SIG-M5 (cell line): ENCODE measurements at regions not wholly inside any gene's neighbourhood (a gene's known extent, or its start where the extent isn't known, plus 50 kb on each side); places are given as distances from the start of the nearest gene placed in this dataset.
"Not testable (repeated sequence)": the region's sequence is repeated elsewhere in the genome, so short reads cannot be mapped to it uniquely, and the experiment has no call there.

ENCODE experiments used
- DNase-seq: peaks from one replicate; lab custom pipeline; 2025; lab: John Stamatoyannopoulos, UW

DNA sequence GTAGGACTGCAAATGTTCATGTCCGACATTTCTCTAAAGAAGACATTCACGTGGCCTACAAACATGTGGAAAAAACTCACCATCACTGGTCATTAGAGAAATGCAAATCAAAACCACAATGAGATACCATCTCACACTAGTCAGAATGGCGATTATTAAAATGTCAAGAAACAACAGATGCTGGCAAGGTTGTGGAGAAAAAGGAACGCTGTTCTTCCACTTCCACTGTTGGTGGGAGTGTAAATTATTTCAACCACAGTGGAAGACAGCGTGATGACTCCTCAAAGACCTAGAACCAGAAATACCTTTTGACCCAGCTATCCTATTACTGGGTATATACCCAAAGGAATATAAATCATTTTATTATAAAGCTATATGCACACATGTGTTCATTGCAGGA is 253.9 kb upstream of the UBASH3B start:
- DNase-seq: not testable (repeated sequence)

DNA sequence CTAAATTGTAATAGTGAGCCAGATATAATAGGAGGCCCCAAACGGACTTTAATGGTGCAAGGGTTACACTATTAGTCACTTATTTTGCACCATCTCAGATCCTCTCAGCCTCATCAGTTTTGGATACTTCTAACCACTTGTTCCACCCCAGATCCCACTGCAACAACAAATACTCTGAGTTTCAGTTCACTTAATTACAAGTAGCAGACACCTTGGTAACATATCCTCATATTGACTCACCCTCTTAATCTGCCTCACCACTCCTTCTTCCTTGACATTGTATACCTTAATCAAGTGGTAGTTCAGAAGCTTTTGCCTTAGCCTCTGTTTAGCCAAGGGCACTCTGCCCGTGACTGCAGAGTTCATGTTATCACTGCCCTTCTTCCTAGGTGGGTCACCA is 256.1 kb upstream of the UBASH3B start:
- DNase-seq: no peak

DNA sequence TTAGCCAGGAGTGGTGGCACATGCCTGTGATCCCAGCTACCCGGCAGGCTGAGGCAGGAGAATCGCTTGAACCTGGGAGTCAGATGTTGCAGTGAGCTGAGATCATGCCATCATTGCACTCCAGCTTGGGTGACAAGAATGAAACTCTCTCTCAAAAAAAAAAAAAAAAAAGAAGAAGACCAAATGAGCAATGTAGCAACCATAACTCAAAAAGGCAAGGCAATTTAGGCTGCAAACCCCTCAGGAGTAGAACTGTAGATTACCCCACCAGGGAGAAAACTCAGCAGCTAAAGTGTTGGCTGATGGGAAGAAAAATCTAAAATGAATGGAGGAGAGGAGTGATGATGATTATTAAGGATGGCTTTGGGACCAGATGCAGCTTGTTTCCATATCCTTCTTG is 256.7 kb upstream of the UBASH3B start:
- DNase-seq: no peak

DNA sequence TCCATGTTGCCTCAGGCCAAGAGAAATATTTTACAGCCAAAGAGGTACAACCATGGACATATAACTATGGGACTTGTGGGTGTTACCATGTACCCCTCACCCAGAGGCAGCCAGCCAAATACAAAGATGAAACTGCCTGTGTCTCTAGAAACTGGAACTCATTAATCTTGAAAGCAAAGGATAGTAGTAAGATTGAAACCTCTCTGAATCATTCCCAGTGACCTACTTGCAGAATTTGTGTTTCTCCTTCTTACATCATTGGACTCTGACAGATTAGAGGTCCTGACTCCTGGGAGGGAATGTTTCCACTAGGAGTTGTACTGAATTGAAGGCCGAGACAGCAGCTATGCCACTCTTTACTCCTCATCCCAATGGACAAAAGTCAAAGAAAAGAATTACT is 257.4 kb upstream of the UBASH3B start:
- DNase-seq: no peak

DNA sequence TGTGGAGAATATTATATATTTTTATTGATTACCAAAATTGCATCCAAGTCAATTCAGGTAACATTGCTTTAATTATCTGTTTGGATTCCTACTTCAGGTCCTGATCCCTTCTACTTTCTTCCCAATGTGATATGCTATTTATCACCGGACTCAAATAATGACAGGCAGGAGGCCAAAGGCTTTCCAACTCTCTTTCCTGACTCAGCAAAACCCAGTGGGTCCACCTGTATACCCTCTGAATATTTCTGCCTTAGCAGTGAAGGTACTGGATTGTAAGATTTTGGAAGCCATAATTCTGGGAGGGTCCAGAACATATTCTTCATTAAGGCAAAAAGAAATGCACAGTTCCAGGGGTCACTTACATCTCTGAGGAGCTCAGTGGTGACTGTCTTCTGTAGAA is 260.2 kb upstream of the UBASH3B start:
- DNase-seq: no peak

DNA sequence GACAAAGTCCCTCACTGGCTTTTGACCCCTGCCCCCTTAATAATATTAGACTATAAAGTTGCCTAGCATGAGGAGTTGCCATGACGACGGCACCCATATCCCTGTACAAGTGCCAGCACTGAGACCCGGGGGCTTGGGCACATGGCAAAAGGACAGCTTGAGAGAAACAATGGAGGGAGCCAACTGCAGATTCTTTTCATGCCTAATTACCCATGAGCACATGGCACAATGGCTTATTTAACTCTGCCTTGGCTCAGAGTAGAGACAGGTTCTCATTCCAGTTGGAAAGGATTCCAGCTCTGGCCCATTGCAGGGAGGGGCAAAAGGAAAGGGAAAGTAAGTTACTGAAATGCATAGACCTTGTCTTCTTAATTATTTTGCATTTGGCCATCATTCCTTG is 261.2 kb upstream of the UBASH3B start:
- DNase-seq: no peak

DNA sequence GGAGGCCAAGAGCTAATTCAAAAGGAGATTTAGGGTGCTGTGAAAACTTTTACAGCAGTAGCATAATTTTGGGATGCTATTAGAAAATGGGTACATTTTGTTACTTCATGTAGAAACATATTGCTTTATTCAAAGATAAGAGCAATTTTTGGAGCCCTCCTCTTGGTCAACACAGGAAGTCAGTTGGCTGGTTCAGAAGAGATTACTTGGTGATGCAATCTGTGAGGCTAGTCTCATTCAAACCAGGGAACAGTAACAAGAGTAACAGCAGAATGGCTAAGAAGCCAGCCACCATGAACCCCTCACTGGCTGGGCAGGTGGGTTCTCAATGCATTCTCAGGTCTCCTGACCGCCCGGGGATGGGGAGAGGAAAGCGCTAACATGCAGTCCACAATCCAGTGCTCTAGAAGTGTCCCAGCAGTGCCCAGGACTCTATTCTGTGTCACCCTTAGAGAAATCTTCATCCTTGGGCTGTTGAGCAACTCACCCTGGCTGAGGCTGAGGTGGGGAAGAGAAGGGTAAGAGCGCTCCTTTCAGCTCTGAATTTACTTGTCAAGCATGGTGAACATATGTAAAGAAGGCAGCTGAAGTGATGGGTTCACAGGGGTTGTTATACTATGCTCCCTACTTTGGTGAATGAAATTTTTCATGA is 262.2 kb upstream of the UBASH3B start:
- DNase-seq: no peak

DNA sequence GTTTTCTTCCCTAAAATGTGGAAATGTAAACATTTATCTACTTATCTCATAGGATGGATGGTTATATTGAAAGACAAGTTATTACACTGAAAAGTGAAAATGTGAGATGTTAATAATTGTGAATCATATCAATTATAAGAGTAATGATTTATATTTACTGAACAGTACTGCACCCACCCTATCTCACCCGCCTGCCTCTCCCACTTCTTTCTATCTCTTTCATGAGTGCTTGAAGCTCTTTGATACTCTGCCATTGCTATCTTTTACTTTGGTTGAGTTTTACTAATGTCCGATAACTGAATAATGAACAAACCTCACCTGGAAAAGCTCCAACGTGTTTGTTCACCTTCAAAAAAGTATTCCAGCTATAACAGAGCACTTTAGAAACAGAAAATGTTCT is 263.0 kb upstream of the UBASH3B start:
- no peak for DNase-seq

DNA sequence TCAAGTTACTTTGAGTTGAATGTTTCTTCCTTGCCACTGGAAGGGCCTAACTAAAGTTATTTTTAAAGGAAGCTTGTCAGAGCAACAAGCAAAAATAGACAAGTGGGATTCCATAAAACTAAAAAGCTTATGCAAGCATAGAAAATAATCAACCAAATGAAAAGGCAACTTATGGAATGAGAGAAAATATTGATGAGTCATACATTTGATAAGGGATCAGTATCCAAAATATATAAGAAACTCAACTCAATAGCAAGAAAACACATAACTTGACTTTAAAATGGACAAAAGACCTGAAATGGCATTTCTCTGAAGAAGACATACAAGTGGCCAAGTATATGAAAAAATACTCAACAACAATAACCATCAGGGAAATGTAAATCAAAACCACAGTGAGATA is 264.5 kb upstream of the UBASH3B start:
- no peak for DNase-seq

DNA sequence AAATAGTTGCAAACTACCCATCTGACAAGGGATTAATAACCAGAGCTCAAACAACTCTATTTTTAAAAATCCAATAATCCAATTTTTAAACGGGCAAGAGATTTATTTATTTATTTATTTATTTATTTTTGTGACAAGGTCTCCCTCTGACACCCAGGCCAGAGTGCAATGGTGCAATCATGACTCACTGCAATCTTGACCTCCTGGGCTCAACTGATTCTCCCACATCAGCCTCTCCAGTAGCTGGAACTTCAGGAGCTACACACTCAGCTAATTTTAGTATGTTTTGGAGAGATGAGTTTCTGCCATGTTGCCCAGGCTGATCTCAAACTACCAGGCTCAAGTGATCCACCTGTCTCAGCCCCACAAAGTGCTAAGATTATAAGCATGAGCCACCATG is 267.2 kb upstream of the BLID start:
- no peak for DNase-seq

DNA sequence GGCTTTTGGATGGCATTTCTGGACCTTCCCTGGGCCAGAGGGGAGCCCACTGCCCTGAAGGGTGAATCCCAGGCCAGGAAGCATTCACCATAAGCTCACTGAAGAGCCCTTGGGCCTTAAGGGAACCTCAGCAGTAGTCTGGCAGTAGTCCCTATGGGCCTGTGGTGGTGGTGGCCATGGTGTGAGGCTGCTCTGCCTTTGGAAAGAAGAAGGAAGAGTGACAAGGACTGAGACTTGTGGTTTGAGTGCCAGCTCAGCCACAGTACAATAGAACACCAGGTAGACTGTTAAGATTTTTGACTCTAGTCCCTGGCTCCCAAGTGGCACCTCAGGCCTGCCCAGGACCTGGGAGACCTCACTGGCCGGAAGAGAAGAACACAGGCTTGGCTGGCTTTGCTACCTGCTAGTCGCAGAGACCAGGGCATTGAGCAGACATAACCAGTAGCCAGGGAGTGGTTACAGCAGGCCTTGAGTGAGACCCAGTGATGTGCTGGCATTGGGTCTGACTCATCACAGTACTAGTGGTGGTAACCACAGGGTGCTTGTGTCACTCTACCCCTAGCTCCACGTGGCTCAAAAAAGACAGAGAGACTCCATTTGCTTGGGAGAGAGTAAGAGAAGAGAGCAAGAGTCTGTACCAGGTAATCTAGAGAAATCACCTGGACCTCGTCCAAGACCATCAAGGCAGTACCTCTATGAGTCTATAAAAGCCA is 259.8 kb upstream of the BLID start:
- DNase-seq: no peak

DNA sequence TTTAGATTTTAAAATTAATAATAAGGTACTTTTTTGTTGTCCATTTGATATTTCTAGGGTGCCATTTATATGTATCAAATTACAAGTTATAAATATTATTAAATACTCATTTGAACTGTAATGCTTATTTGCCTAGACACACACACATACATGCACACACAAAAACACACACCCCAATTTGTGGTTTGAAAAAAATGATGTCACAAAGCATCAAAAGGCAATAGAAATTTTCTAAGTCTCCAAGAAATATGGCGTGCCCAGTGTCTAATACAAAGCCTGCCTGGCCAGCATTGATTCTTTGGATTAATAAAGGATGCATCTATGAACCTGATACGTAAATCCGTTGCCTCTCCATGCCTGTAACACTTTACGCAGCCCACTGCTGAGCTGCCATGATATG is 252.8 kb upstream of the BLID start:
- no peak for DNase-seq

DNA sequence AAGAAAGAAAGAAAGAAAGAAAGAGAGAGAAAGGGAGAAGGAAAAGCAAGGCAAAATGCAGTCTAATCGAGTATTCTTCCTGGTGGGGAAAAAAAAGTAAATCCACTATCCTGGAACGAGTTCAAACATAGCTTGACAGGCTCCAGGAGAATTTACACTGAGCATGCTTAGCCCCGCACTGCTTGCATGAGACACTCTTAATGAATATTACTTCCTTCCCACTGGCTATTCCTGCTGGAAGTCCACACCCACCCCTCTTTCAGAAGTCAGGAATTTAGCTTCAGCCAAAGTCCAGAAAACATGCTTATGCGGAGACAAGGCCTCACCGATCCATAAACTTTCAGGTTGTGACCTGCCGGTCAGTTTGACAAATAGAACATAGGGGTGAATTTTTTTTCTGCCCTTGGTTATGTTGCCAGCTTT is 251.8 kb upstream of the BLID start:
- DNase-seq: no peak

DNA sequence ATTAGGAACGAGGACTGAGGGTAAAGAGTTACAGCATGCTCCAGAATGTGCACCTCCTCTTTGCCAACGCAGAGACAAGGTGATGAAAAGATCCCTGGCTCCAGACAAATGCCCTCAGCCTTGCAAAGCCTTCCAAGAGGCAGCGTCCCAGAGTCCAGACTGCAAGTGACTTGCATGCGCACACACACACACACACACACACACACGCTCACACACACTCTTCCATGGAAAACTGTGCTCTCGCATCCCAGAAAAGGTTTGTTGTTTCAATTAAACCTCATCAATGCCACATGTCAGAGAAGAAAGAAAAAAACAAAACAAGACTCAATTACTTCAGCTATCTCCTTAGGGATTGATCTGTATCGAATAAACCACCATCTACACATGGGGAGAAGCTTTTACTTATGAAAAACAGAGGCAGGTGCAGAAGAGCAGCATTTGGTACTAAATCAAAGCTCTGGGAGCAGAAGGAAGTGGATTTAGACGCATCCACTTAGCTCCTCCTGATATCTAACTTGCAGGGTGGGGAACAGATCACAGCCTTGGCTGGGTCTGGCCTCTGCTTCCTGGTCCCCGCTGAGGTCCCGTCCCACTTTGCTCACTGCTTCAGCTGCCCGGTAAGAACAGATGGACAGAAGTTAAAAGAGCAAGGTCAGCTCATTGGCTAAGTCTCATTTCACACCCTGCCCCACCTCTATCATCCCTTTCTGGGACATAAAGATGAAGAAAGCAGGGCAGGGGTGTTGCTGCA is 249.8 kb upstream of the BLID start:
- no peak for DNase-seq

DNA sequence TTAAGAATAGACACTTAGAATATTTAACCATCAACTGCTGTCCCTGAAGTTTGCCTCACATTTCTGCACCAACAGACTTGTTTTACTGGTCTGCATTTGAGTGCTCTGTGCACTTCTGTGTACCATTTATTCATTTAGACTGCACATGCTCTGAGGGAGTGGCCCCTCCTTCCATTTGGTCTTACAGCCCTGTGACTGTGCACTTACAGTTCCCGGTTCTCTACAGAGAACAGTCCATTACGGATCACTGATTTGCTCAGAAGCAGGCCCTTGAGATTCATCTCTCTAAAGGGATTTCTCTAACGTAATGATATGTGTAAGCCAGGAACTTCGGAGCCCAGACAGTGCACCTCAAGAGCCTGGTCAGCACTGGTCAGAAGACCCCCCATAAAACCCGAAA is 247.3 kb upstream of the BLID start:
- DNase-seq: no peak

DNA sequence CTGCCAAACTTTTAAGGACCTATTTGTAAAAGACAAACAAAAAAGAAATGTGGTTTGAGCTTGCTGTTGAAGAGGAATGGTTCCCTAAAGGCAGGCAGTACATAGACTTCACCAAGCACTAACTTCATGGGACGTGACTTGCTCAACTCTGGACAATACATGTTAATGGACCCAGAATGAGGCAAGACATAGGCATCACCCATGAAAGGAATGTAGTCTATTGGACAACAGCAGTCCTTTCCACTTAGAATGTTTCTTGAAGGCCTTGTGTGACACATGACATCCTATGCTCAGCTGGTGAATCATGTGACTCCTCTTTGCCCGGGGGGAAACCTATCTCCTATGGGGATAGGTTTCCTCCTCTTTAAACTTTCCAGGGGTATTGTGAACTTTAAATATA is 246.4 kb upstream of the BLID start:
- DNase-seq: no peak

DNA sequence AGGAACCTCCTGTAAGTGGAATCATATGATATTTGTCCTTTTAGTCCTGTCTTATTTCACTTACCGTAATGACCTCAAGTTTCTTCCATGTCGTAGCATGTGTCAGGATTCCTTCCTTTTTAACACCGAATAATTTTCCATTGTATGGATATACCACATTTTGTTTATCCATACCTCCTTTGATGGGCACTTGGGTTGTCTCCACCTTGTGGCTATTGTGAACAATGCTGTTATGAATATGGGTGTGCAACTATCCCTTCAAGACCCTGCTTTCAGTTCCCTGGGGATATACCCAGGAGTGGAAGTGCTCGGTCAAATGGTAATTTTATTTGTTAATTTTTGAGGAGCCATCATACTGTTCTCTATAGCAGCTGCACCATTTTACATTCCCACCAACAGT is 244.9 kb upstream of the BLID start:
- no peak for DNase-seq

DNA sequence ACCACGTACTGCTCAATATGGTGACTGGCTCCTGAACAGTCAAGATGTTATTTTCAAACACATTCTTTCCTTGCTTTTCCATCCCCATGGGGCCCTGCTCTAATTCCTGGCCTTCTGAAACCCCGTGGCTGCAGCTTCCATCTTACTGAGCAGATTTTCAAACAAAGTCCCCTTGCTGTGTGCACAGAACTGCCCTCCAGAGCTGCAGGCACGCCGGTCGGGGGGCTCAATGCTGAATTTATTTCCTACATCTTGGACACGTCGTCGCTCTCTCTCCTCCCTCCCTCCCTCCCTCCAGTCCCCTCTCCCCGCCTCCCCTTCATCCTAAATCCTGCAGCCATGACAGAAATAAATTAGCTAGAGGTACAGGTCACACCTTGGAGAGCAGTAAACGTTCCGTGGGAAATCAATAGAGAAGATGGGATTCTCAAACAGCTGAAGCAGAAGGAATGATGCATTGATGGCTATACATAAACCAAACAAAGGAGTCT is 243.1 kb upstream of the BLID start:
- DNase-seq: no peak

DNA sequence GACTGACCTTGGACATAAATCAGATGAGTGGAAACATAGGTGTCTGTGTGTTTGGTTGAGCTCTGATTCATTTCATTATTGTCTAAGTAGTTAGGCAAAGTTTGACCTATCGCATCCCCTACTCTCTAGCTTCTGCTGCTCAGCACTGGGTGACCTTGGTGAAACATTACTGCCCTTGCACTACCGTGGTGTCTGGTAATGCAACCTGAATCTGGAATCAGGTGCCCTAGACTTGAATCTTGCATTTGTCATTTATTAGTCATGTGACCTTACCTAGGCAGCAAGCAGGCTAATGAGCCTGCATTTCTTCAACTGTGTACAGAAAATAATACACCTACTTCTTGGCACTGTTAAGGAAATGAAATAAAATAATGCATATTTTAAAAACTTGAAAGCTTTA is 242.3 kb upstream of the BLID start:
- no peak for DNase-seq

DNA sequence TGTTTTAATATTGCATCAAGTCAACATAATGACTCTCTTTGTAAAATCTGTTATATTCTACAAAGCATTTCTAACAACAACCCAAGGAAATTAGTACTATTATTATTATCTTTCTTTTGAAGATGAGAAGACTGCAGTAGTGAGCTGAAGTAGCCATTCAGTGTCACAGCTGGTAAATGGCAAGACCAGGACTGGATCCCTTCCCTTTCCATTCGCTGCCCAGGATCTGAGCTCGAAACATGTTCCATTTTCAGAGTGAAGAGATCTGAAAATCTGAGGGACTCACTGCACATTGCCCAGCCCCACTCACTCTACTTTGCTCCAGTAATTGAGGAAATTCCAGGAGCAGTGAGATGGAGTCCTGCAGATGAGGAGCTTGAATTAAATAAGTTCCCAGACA is 240.0 kb upstream of the BLID start:
- DNase-seq: no peak

DNA sequence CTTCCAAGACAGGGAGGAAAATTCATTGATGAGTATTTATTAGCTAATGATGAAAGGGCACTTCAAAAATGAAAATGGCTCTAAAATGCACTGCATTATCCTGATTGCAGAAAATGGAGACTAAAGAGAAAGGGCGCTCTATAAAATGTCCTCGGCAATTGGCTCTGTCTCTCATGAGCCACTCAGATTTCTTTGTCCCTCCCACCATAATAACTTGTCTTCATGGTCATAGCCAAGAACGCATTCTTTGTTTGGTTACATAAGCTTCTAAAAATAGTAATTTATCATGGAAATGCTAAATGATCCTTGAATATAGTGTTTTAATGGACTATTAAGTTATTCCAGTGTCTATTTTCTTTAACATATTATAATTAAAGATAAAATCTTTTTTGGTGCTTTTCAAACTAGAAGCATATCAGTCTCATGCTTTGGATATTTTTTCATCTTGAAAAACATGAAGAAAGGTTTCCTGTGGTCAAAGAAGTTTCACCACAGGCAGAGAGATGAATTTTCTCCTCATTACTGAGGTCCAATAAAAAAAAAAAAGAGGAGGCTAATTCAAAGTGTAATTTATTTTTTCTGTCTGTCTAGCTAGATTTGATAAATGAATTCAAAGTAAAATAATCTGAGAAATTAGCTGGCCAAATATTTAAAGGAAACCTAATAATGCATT is 238.1 kb upstream of the BLID start:
- no peak for DNase-seq

DNA sequence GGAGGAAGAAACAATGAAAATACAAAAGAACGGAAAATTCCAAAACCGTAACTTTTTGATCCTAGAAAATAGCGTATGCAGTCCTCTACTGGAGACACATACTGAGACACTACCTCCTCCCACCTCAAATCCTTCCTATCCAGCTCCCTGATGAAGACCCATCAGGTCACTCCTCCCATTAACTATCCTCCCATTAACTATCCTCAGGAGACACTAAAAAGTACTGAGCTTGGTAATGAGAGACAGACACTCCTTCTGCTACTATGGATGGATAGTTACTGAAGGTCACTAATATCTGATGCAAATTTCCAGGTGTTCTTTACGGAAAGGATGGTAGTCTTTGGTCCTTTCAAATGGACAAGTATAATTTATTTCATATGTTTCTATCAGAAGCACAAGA is 237.5 kb upstream of the BLID start:
- DNase-seq: no peak
